ENCODE measurements at regions not wholly inside any gene's neighbourhood (a gene's known extent, or its start where the extent isn't known, plus 50 kb on each side); places are given as distances from the start of the nearest gene placed in this dataset.

- no peak for TF ChIP-seq CTCF (IDR thresholded peaks at IDR 0.05; ENCODE audit: low read depth, low read length)
- Histone ChIP-seq H3K36me3 (no peaks in the 10 kb centered on the region), H3K27ac (no peak overlapping the region), H3K27me3 (ENCODE audit: insufficient read depth, low read depth, severe bottlenecking) (no peaks in the 10 kb centered on the region), H3K9me3 (ENCODE audit: severe bottlenecking) (peaks cover 3% of the 10 kb centered on the region), H3K4me3 (ENCODE audit: low read depth, low read length) (no peak overlapping the region)
- no peak for DNase-seq
These were observed 520.0 kb upstream of the TCF4 start for GRCh38 chr18:56107821-56108477.

- no peak for DNase-seq
- no peaks in the 10 kb centered on the region for H3K36me3 ChIP-seq
- TF ChIP-seq CTCF (IDR thresholded peaks at IDR 0.05; ENCODE audit: low read depth, low read length), result no peak
- no peak overlapping the region for H3K4me3 ChIP-seq (ENCODE audit: low read depth, low read length)
- peaks cover 2% of the 10 kb centered on the region for H3K9me3 ChIP-seq (ENCODE audit: severe bottlenecking)
- H3K27me3 ChIP-seq (ENCODE audit: insufficient read depth, low read depth, severe bottlenecking), result no peaks in the 10 kb centered on the region
- no peak overlapping the region for H3K27ac ChIP-seq
These were observed 512.2 kb upstream of the TCF4 start for GRCh38 chr18:56100090-56100722.

- DNase-seq, result no peak
- Histone ChIP-seq H3K27ac (no peak overlapping the region), H3K27me3 (ENCODE audit: insufficient read depth, low read depth, severe bottlenecking) (no peaks in the 10 kb centered on the region), H3K36me3 (no peaks in the 10 kb centered on the region), H3K9me3 (ENCODE audit: severe bottlenecking) (no peaks in the 10 kb centered on the region), H3K4me3 (ENCODE audit: low read depth, low read length) (no peak overlapping the region)
- TF ChIP-seq CTCF (IDR thresholded peaks at IDR 0.05; ENCODE audit: low read depth, low read length), result no peak
These were observed 509.6 kb upstream of the TCF4 start for GRCh38 chr18:56097621-56098020.

- DNase-seq, result no peak
- Histone ChIP-seq H3K27ac (no peak overlapping the region), H3K36me3 (no peaks in the 10 kb centered on the region), H3K4me3 (ENCODE audit: low read depth, low read length) (no peak overlapping the region), H3K27me3 (ENCODE audit: insufficient read depth, low read depth, severe bottlenecking) (no peaks in the 10 kb centered on the region), H3K9me3 (ENCODE audit: severe bottlenecking) (no peaks in the 10 kb centered on the region)
- no peak for TF ChIP-seq CTCF (IDR thresholded peaks at IDR 0.05; ENCODE audit: low read depth, low read length)
These were observed 508.9 kb upstream of the TCF4 start for GRCh38 chr18:56096861-56097260.

GRCh38 chr18:56089612-56090258 is 501.7 kb upstream of the TCF4 start:
- no peak overlapping the region for H3K4me3 ChIP-seq (ENCODE audit: low read depth, low read length)
- no peak for TF ChIP-seq CTCF (IDR thresholded peaks at IDR 0.05; ENCODE audit: low read depth, low read length)
- no peak for DNase-seq

More at GRCh38 chr18:56089612-56090258, 501.7 kb upstream of the TCF4 start:
- H3K27ac ChIP-seq, result no peak overlapping the region
- no peaks in the 10 kb centered on the region for H3K27me3 ChIP-seq (ENCODE audit: insufficient read depth, low read depth, severe bottlenecking)
- no peaks in the 10 kb centered on the region for H3K36me3 ChIP-seq
- H3K9me3 ChIP-seq (ENCODE audit: severe bottlenecking), result peaks cover 3% of the 10 kb centered on the region
